Activated CD4-positive, alpha-beta T cell treated with anti-CD3 and anti-CD28 coated beads, Interleukin-2, amount 10 ng/mL, durations not matched to agents 24 days and 14 days (primary cell): ENCODE measurements at regions not wholly inside any gene's neighbourhood (a gene's known extent, or its start where the extent isn't known, plus 50 kb on each side); places are given as distances from the start of the nearest gene placed in this dataset.
"Not testable (repeated sequence)": the region's sequence is repeated elsewhere in the genome, so short reads cannot be mapped to it uniquely, and the experiment has no call there.

Source experiments
- DNase-seq: peaks from one replicate; pipeline ENCODE4 v3.0.0; 2022
- H3K27ac Mint-ChIP-seq: one replicate; pipeline ENCODE4 v1.8.0; 2022; ENCODE audit warnings: mild to moderate bottlenecking, mixed read lengths
- H3K27me3 Mint-ChIP-seq: one replicate; pipeline ENCODE4 v1.8.0; 2022; ENCODE audit warnings: mixed read lengths
- H3K36me3 Mint-ChIP-seq: one replicate; pipeline ENCODE4 v1.8.0; 2022; ENCODE audit warnings: low read depth, mild to moderate bottlenecking, mixed read lengths
- H3K4me1 Mint-ChIP-seq: one replicate; pipeline ENCODE4 v1.8.0; 2021; ENCODE audit warnings: mixed read lengths
- H3K4me3 Mint-ChIP-seq: one replicate; pipeline ENCODE4 v1.8.0; 2022; ENCODE audit warnings: mild to moderate bottlenecking, moderate library complexity, mixed read lengths
- H3K9me3 Mint-ChIP-seq: one replicate; pipeline ENCODE4 v1.8.0; 2021; ENCODE audit warnings: mixed read lengths
- intact Hi-C: fragments of 100-400 bp; cut with micrococcal nuclease; formaldehyde crosslinking; loops from one replicate; pipeline ENCODE4 v1.15.1; 2023

GRCh38 chr5:133857595-133858313 is 110.7 kb downstream of the C5orf15 start:
- DNase-seq, H3K27ac Mint-ChIP-seq, H3K4me3 Mint-ChIP-seq, H3K27me3 Mint-ChIP-seq, intact Hi-C loops, H3K4me1 Mint-ChIP-seq, H3K36me3 Mint-ChIP-seq, H3K9me3 Mint-ChIP-seq: not testable (repeated sequence)

- peaks cover 5% of the 10 kb centered on the region for H3K4me1 Mint-ChIP-seq
- H3K27me3 Mint-ChIP-seq, result peaks cover 10% of the 10 kb centered on the region
- DNase-seq, result no peak
- no peak overlapping the region for H3K27ac Mint-ChIP-seq
- no peak overlapping the region for H3K4me3 Mint-ChIP-seq
- H3K9me3 Mint-ChIP-seq, result peaks cover 3% of the 10 kb centered on the region
- intact Hi-C loops, result no loop called here
- no peaks in the 10 kb centered on the region for H3K36me3 Mint-ChIP-seq
Observed at GRCh38 chr5:133854554-133854953, 113.9 kb downstream of the C5orf15 start.

GRCh38 chr5:133853646-133854365 is 114.6 kb downstream of the C5orf15 start:
- Mint-ChIP-seq H3K27me3 (peaks cover 10% of the 10 kb centered on the region), H3K36me3 (no peaks in the 10 kb centered on the region), H3K4me3 (no peak overlapping the region), H3K9me3 (no peaks in the 10 kb centered on the region), H3K4me1 (peaks cover 2% of the 10 kb centered on the region), H3K27ac (no peak overlapping the region)
- DNase-seq, result no peak
- intact Hi-C loops, result no loop called here

GRCh38 chr5:133851521-133851920 is 116.9 kb downstream of the C5orf15 start:
- intact Hi-C loops, result no loop called here
- Mint-ChIP-seq H3K9me3 (no peaks in the 10 kb centered on the region), H3K27ac (no peak overlapping the region), H3K36me3 (no peaks in the 10 kb centered on the region), H3K4me1 (peaks cover 9% of the 10 kb centered on the region), H3K4me3 (no peak overlapping the region), H3K27me3 (peaks cover 10% of the 10 kb centered on the region)
- DNase-seq, result no peak

- peaks cover 10% of the 10 kb centered on the region for H3K27me3 Mint-ChIP-seq
- H3K9me3 Mint-ChIP-seq, result no peaks in the 10 kb centered on the region
- no peak overlapping the region for H3K27ac Mint-ChIP-seq
- H3K4me3 Mint-ChIP-seq, result no peak overlapping the region
- no peaks in the 10 kb centered on the region for H3K36me3 Mint-ChIP-seq
- no peak for DNase-seq
- H3K4me1 Mint-ChIP-seq, result peaks cover 9% of the 10 kb centered on the region
- intact Hi-C loops, result no loop called here
Observed at GRCh38 chr5:133850811-133851210, 117.6 kb downstream of the C5orf15 start.

GRCh38 chr5:133849116-133849515 is 119.3 kb downstream of the C5orf15 start:
- H3K27me3 Mint-ChIP-seq, result peaks cover 10% of the 10 kb centered on the region
- intact Hi-C loops, result no loop called here
- H3K9me3 Mint-ChIP-seq, result no peaks in the 10 kb centered on the region
- H3K4me3 Mint-ChIP-seq, result no peak overlapping the region
- H3K27ac Mint-ChIP-seq, result no peak overlapping the region
- DNase-seq, result no peak
- no peaks in the 10 kb centered on the region for H3K36me3 Mint-ChIP-seq
- peaks cover 9% of the 10 kb centered on the region for H3K4me1 Mint-ChIP-seq

- H3K27ac Mint-ChIP-seq, result peak overlapping the region; percentile 41
Observed at GRCh38 chr5:133848341-133848811, 120.0 kb downstream of the C5orf15 start.

GRCh38 chr5:133847886-133848285 is 120.5 kb downstream of the C5orf15 start:
- Mint-ChIP-seq H3K9me3 (no peaks in the 10 kb centered on the region), H3K4me1 (peaks cover 7% of the 10 kb centered on the region), H3K36me3 (no peaks in the 10 kb centered on the region), H3K27ac (peak overlapping the region; percentile 41), H3K4me3 (no peak overlapping the region), H3K27me3 (peaks cover 3% of the 10 kb centered on the region)
- intact Hi-C loops, result no loop called here
- no peak for DNase-seq

More at GRCh38 chr5:133848341-133848811, 120.0 kb downstream of the C5orf15 start:
- Mint-ChIP-seq H3K9me3 (no peaks in the 10 kb centered on the region), H3K4me1 (peaks cover 7% of the 10 kb centered on the region), H3K4me3 (no peak overlapping the region), H3K36me3 (no peaks in the 10 kb centered on the region), H3K27me3 (peaks cover 6% of the 10 kb centered on the region)
- no peak for DNase-seq
- intact Hi-C loops, result no loop called here

GRCh38 chr5:133847301-133847700 is 121.1 kb downstream of the C5orf15 start:
- Mint-ChIP-seq H3K27ac (no peak overlapping the region), H3K36me3 (no peaks in the 10 kb centered on the region), H3K27me3 (peaks cover 2% of the 10 kb centered on the region), H3K4me1 (peaks cover 7% of the 10 kb centered on the region), H3K4me3 (no peak overlapping the region), H3K9me3 (no peaks in the 10 kb centered on the region)
- DNase-seq, result no peak
- intact Hi-C loops, result no loop called here

GRCh38 chr5:133846478-133847226 is 121.8 kb downstream of the C5orf15 start:
- no peak overlapping the region for H3K4me3 Mint-ChIP-seq
- no peaks in the 10 kb centered on the region for H3K27me3 Mint-ChIP-seq
- no peak overlapping the region for H3K27ac Mint-ChIP-seq
- no peaks in the 10 kb centered on the region for H3K36me3 Mint-ChIP-seq
- peaks cover 7% of the 10 kb centered on the region for H3K4me1 Mint-ChIP-seq
- intact Hi-C loops, result no loop called here
- no peak for DNase-seq
- H3K9me3 Mint-ChIP-seq, result no peaks in the 10 kb centered on the region

- no peaks in the 10 kb centered on the region for H3K9me3 Mint-ChIP-seq
- H3K4me3 Mint-ChIP-seq, result no peak overlapping the region
- peaks cover 7% of the 10 kb centered on the region for H3K4me1 Mint-ChIP-seq
- intact Hi-C loops, result no loop called here
- no peak overlapping the region for H3K27ac Mint-ChIP-seq
- peaks cover 3% of the 10 kb centered on the region for H3K27me3 Mint-ChIP-seq
- DNase-seq, result no peak
- no peaks in the 10 kb centered on the region for H3K36me3 Mint-ChIP-seq
Observed at GRCh38 chr5:133845271-133845670, 123.2 kb downstream of the C5orf15 start.

- Mint-ChIP-seq H3K4me3 (no peak overlapping the region), H3K27me3 (peaks cover 7% of the 10 kb centered on the region), H3K36me3 (no peaks in the 10 kb centered on the region), H3K4me1 (peaks cover 7% of the 10 kb centered on the region), H3K27ac (no peak overlapping the region), H3K9me3 (no peaks in the 10 kb centered on the region)
- DNase-seq, result no peak
- intact Hi-C loops, result no loop called here
Observed at GRCh38 chr5:133844836-133845235, 123.6 kb downstream of the C5orf15 start.

- H3K36me3 Mint-ChIP-seq, result no peaks in the 10 kb centered on the region
- no peak overlapping the region for H3K4me3 Mint-ChIP-seq
- no peak overlapping the region for H3K27ac Mint-ChIP-seq
- no peak for DNase-seq
- no peaks in the 10 kb centered on the region for H3K9me3 Mint-ChIP-seq
- intact Hi-C loops, result no loop called here
- peaks cover 7% of the 10 kb centered on the region for H3K4me1 Mint-ChIP-seq
- H3K27me3 Mint-ChIP-seq, result peaks cover 15% of the 10 kb centered on the region
Observed at GRCh38 chr5:133843911-133844310, 124.5 kb downstream of the C5orf15 start.
